H9 (cell line): ENCODE measurements at regions not wholly inside any gene's neighbourhood (a gene's known extent, or its start where the extent isn't known, plus 50 kb on each side); places are given as distances from the start of the nearest gene placed in this dataset.

Source experiments
- DNase-seq: peaks from one replicate; pipeline ENCODE4 v3.0.0-alpha.2; 2017
- H2AFZ ChIP-seq: one replicate; pipeline ENCODE4 v1.6.1; 2013; ENCODE audit warnings: mild to moderate bottlenecking, low read length, control low read depth, moderate library complexity
- H2AK5ac ChIP-seq: 2 replicates; pipeline ENCODE4 v1.6.1; 2013; ENCODE audit warnings: low read length, control low read depth, mixed read lengths; ENCODE audit not compliant: insufficient read length
- H2BK120ac ChIP-seq: one replicate; pipeline ENCODE4 v1.6.1; 2013; ENCODE audit warnings: low read depth, mild to moderate bottlenecking, low read length, control low read depth, inconsistent platforms; ENCODE audit not compliant: poor library complexity, severe bottlenecking
- H2BK12ac ChIP-seq: 2 replicates; pipeline ENCODE4 v1.6.1; 2013; ENCODE audit warnings: low read length, control low read depth, mixed read lengths, low read depth; ENCODE audit not compliant: insufficient read length
- H2BK15ac ChIP-seq: 2 replicates; pipeline ENCODE4 v1.6.1; 2013; ENCODE audit warnings: low read depth, low read length, control low read depth
- H2BK20ac ChIP-seq: one replicate; pipeline ENCODE4 v1.6.1; 2013; ENCODE audit warnings: low read depth, mild to moderate bottlenecking, low read length, control low read depth, inconsistent platforms; ENCODE audit not compliant: poor library complexity, severe bottlenecking
- H2BK5ac ChIP-seq: 2 replicates; pipeline ENCODE4 v1.6.1; 2013; ENCODE audit warnings: low read length, control low read depth, mixed read lengths; ENCODE audit not compliant: insufficient read length
- H3K14ac ChIP-seq: 2 replicates; pipeline ENCODE4 v1.6.1; 2013; ENCODE audit warnings: low read length, control low read depth; ENCODE audit not compliant: insufficient read depth
- H3K18ac ChIP-seq: 2 replicates; pipeline ENCODE4 v1.6.1; 2013; ENCODE audit warnings: low read depth, mild to moderate bottlenecking, mixed read lengths, low read length, control low read depth; ENCODE audit not compliant: insufficient read length
- H3K23ac ChIP-seq: 2 replicates; pipeline ENCODE4 v1.6.1; 2013; ENCODE audit warnings: low read length, control low read depth, mixed read lengths, low read depth; ENCODE audit not compliant: insufficient read length
- H3K23me2 ChIP-seq: 2 replicates; pipeline ENCODE4 v1.6.1; 2013; ENCODE audit warnings: low read depth, mild to moderate bottlenecking, mixed read lengths, low read length, control low read depth; ENCODE audit not compliant: insufficient read length, poor library complexity, severe bottlenecking
- H3K27ac ChIP-seq: 2 replicates; pipeline ENCODE4 v1.5.1; 2013; ENCODE audit warnings: low read length, control low read depth, mixed read lengths, low read depth; ENCODE audit not compliant: insufficient read length
- H3K27me3 ChIP-seq: 2 replicates; pipeline ENCODE4 v1.6.1; 2013; ENCODE audit warnings: low read length, control low read depth, inconsistent platforms; ENCODE audit not compliant: insufficient read depth
- H3K4ac ChIP-seq: 2 replicates; pipeline ENCODE4 v1.6.1; 2013; ENCODE audit warnings: low read depth, mild to moderate bottlenecking, control low read depth, inconsistent platforms, low read length, moderate library complexity
- H3K4me1 ChIP-seq: 2 replicates; pipeline ENCODE4 v1.6.1; 2013; ENCODE audit warnings: low read length, control low read depth, inconsistent platforms; ENCODE audit not compliant: insufficient read depth
- H3K4me2 ChIP-seq: 2 replicates; pipeline ENCODE4 v1.6.1; 2013; ENCODE audit warnings: low read length, control low read depth, mixed read lengths; ENCODE audit not compliant: insufficient read length, insufficient read depth
- H3K56ac ChIP-seq: 2 replicates; pipeline ENCODE4 v1.6.1; 2013; ENCODE audit warnings: low read depth, mild to moderate bottlenecking, mixed read lengths, low read length, control low read depth; ENCODE audit not compliant: insufficient read length
- H3K79me1 ChIP-seq: 2 replicates; pipeline ENCODE4 v1.6.1; 2013; ENCODE audit warnings: low read depth, mild to moderate bottlenecking, moderate library complexity, low read length, control low read depth, inconsistent platforms; ENCODE audit not compliant: insufficient read depth, poor library complexity, severe bottlenecking
- H3K79me2 ChIP-seq: 2 replicates; pipeline ENCODE4 v1.6.1; 2013; ENCODE audit warnings: low read length, control low read depth, inconsistent platforms; ENCODE audit not compliant: insufficient read depth
- H3K9ac ChIP-seq: 2 replicates; pipeline ENCODE4 v1.6.1; 2013; ENCODE audit warnings: low read length, control low read depth, mixed read lengths; ENCODE audit not compliant: insufficient read length; ENCODE audit errors: extremely low read depth
- H3K9me3 ChIP-seq: one replicate; pipeline ENCODE4 v1.6.1; 2013; ENCODE audit warnings: low read depth, low read length, inconsistent platforms; ENCODE audit not compliant: control insufficient read depth
- H3T11ph ChIP-seq: one replicate; pipeline ENCODE4 v1.6.1; 2013; ENCODE audit warnings: mild to moderate bottlenecking, low read length, control low read depth, inconsistent platforms
- H4K20me1 ChIP-seq: one replicate; pipeline ENCODE4 v1.6.1; 2013; ENCODE audit not compliant: control insufficient read depth, insufficient read length, insufficient read depth
- H4K5ac ChIP-seq: 2 replicates; pipeline ENCODE4 v1.6.1; 2013; ENCODE audit warnings: low read depth, mild to moderate bottlenecking, mixed read lengths, low read length, control low read depth; ENCODE audit not compliant: insufficient read length
- H4K8ac ChIP-seq: replicated peaks from 2 replicates; pipeline ENCODE4 v1.6.1; 2013; ENCODE audit warnings: low read length, control low read depth, mixed read lengths, low read depth; ENCODE audit not compliant: insufficient read length
- H4K91ac ChIP-seq: 2 replicates; pipeline ENCODE4 v1.6.1; 2013; ENCODE audit warnings: low read depth, mild to moderate bottlenecking, moderate library complexity, mixed read lengths, low read length, control low read depth; ENCODE audit not compliant: insufficient read length
- H3K27ac Mint-ChIP-seq, 3 experiments: 2 replicates in 2 of 3; 3 replicates in 1 of 3; pipeline ENCODE4 v1.8.0; 2020 to 2021; ENCODE audit warnings: mixed read lengths in 3 of 3, mild to moderate bottlenecking in 1 of 3, moderate library complexity in 1 of 3
- H3K27me3 Mint-ChIP-seq: 2 replicates; pipeline ENCODE4 v1.8.0; 2021; ENCODE audit warnings: low read depth, mild to moderate bottlenecking, moderate library complexity, mixed read lengths
- H3K36me3 Mint-ChIP-seq, 3 experiments: 2 replicates in 2 of 3; 3 replicates in 1 of 3; pipeline ENCODE4 v1.8.0; 2020 to 2021; ENCODE audit warnings: low read depth in 3 of 3, mixed read lengths in 3 of 3; ENCODE audit not compliant: insufficient read depth in 1 of 3
- H3K4me1 Mint-ChIP-seq, 2 experiments: 2 replicates each; pipeline ENCODE4 v1.8.0; 2020; ENCODE audit warnings: mixed read lengths in 2 of 2
- H3K4me3 Mint-ChIP-seq, 2 experiments: 2 replicates in 1 of 2; 3 replicates in 1 of 2; pipeline ENCODE4 v1.8.0; 2020 to 2021; ENCODE audit warnings: mild to moderate bottlenecking in 2 of 2, mixed read lengths in 2 of 2, moderate library complexity in 1 of 2
- H3K9me3 Mint-ChIP-seq, 2 experiments: 2 replicates in 1 of 2; 3 replicates in 1 of 2; pipeline ENCODE4 v1.8.0; 2020; ENCODE audit warnings: mild to moderate bottlenecking in 2 of 2, mixed read lengths in 2 of 2, moderate library complexity in 1 of 2
- WGBS: extraction: QIAGEN DNeasy Blood & Tissue Kit; methylation state at CpG from one replicate; pipeline ENCODE4 v1.1.7; 2013; ENCODE audit warnings: missing lambda C conversion rate, low lambda C conversion rate, mixed read lengths; ENCODE audit not compliant: insufficient read length; ENCODE audit errors: extremely low coverage; 5-methylcytosine and 5-hydroxymethylcytosine counted together
- TF ChIP-seq, protein P1 (sequence below): fragments of 200-600 bp; sonication (generic); conservative IDR thresholded peaks from 3 replicates; pipeline ENCODE4 v1.8.0; 2021; ENCODE audit warnings: antibody characterized with exemption, mild to moderate bottlenecking

DNA sequence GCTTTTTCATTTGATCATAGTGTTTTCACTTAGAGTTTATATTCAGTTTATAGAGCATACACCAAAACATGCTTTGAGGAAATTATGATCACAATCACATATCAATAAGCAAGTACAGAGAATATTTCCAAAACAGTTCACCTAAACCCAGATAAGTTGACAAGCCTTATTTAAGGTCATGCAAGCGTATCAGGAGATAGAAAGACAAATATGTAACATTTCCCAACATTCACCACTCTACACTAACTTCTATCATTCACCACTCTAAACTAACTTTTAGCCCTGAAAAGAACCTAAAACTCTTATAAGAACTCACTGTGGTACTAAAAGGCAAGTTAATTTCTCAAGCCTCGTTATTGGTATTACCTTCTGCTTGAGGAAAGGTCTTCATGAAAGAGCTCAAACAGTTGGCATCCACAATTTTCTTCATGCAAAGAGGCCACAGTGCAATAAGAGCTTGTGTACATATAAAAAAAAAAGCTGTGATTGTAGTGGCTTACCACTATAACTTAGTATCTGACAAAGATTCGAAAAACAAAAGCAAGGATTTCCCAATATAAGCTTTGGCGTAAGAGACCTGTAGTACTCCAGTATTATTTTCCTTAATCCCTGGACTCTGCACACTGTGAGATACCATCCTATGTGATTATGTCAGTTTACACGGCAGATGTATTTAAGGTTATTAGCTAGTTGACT, 903.3 kb downstream of the STIM2 start:
- no peak overlapping the region for H3K4ac ChIP-seq
- no peak overlapping the region for H2BK5ac ChIP-seq
- H2AK5ac ChIP-seq, result no peak overlapping the region
- no peak overlapping the region for H3K4me3 Mint-ChIP-seq
- H2BK12ac ChIP-seq, result no peak overlapping the region
- no peak overlapping the region for H2BK120ac ChIP-seq
- no peak overlapping the region for H3K27ac Mint-ChIP-seq
- no peaks in the 10 kb centered on the region for H3K23me2 ChIP-seq
- no peak overlapping the region for H3K9ac ChIP-seq
- H3K4me1 ChIP-seq, result no peaks in the 10 kb centered on the region
- H4K5ac ChIP-seq, result no peak overlapping the region
- no peak overlapping the region for H3K14ac ChIP-seq
- no CpG with 5 or more reads among the region's 5 CpGs for WGBS
- TF ChIP-seq, protein P1, sequence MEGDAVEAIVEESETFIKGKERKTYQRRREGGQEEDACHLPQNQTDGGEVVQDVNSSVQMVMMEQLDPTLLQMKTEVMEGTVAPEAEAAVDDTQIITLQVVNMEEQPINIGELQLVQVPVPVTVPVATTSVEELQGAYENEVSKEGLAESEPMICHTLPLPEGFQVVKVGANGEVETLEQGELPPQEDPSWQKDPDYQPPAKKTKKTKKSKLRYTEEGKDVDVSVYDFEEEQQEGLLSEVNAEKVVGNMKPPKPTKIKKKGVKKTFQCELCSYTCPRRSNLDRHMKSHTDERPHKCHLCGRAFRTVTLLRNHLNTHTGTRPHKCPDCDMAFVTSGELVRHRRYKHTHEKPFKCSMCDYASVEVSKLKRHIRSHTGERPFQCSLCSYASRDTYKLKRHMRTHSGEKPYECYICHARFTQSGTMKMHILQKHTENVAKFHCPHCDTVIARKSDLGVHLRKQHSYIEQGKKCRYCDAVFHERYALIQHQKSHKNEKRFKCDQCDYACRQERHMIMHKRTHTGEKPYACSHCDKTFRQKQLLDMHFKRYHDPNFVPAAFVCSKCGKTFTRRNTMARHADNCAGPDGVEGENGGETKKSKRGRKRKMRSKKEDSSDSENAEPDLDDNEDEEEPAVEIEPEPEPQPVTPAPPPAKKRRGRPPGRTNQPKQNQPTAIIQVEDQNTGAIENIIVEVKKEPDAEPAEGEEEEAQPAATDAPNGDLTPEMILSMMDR, result no peak
- no peaks in the 10 kb centered on the region for H3K4me1 Mint-ChIP-seq
- H3K9me3 Mint-ChIP-seq, result no peaks in the 10 kb centered on the region
- no peaks in the 10 kb centered on the region for H3K79me2 ChIP-seq
- H3K79me1 ChIP-seq, result no peaks in the 10 kb centered on the region
- no peaks in the 10 kb centered on the region for H3K36me3 Mint-ChIP-seq
- no peaks in the 10 kb centered on the region for H3K27me3 Mint-ChIP-seq
- H3K56ac ChIP-seq, result no peak overlapping the region
- no peak overlapping the region for H3K4me2 ChIP-seq
- H4K91ac ChIP-seq, result no peak overlapping the region
- no peak for DNase-seq
- no peak overlapping the region for H2AFZ ChIP-seq
- no peak overlapping the region for H3K18ac ChIP-seq
- H3K9me3 ChIP-seq, result no peaks in the 10 kb centered on the region
- no peaks in the 10 kb centered on the region for H4K20me1 ChIP-seq
- no peak overlapping the region for H4K8ac ChIP-seq
- no peaks in the 10 kb centered on the region for H3K27me3 ChIP-seq
- H3K27ac ChIP-seq, result no peak overlapping the region
- H2BK20ac ChIP-seq, result no peak overlapping the region
- H3K23ac ChIP-seq, result no peak overlapping the region
- no peak overlapping the region for H3T11ph ChIP-seq
- no peak overlapping the region for H2BK15ac ChIP-seq
